22Rv1 (cell line): ENCODE measurements at regions not wholly inside any gene's neighbourhood (a gene's known extent, or its start where the extent isn't known, plus 50 kb on each side); places are given as distances from the start of the nearest gene placed in this dataset.
"Not testable (repeated sequence)": the region's sequence is repeated elsewhere in the genome, so short reads cannot be mapped to it uniquely, and the experiment has no call there.

Source experiments
- H3K27ac ChIP-seq: fragments of 450-650 bp; 2 replicates; pipeline ENCODE4 v1.5.1; 2017
- ZFX ChIP-seq: fragments of 450-650 bp; IDR thresholded peaks from 2 replicates; pipeline ENCODE4 v1.6.1; 2017; ENCODE audit warnings: antibody characterized with exemption, borderline replicate concordance
- TF ChIP-seq, protein P1 (sequence below): fragments of 450-650 bp; IDR thresholded peaks from 2 replicates; pipeline ENCODE4 v1.5.1; 2017; ENCODE audit warnings: mild to moderate bottlenecking

DNA sequence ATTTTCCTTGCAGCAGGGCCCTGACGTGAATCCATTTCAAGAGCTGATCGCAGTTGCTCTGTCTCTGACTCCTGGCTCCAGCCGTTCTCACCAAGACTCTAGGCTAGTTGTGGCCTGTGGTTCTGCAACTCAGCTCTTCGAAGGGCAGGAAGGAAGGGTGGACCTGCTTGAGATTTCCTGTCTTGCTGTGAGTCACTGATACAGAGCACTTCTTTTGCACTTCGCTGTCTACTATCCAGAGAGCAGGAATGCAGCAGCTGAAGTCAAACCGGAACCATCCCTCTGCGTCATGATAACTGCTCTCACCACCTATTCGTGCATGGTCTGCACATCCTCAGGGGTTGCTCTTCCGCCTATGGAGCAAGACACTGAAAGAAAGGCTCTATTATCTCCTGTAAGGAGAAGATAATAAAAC is 59.7 kb downstream of the RAP2B start:
- TF ChIP-seq ZFX, result no peak
- TF ChIP-seq, protein P1, sequence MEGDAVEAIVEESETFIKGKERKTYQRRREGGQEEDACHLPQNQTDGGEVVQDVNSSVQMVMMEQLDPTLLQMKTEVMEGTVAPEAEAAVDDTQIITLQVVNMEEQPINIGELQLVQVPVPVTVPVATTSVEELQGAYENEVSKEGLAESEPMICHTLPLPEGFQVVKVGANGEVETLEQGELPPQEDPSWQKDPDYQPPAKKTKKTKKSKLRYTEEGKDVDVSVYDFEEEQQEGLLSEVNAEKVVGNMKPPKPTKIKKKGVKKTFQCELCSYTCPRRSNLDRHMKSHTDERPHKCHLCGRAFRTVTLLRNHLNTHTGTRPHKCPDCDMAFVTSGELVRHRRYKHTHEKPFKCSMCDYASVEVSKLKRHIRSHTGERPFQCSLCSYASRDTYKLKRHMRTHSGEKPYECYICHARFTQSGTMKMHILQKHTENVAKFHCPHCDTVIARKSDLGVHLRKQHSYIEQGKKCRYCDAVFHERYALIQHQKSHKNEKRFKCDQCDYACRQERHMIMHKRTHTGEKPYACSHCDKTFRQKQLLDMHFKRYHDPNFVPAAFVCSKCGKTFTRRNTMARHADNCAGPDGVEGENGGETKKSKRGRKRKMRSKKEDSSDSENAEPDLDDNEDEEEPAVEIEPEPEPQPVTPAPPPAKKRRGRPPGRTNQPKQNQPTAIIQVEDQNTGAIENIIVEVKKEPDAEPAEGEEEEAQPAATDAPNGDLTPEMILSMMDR, result no peak
- no peak overlapping the region for H3K27ac ChIP-seq

DNA sequence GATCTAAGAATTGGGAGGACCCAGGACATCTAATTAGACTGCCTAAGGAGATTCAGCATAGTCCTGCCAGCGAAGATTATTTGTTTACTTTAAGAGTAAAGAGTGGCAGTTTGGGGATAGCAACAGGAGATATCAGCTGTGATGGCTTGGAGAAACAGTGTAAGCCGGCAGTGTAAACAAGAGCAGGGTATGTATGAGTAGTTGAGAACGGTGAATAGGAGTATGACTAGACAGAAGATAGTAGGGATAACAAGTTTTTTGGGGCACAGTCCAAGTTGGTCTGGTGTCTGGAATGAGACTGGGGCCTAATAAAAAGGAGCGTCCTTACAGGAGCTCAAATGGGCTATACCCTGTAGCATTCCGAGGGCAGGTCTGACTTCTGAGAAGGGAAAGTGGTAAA is 64.9 kb downstream of the RAP2B start:
- not testable (repeated sequence) for H3K27ac ChIP-seq

DNA sequence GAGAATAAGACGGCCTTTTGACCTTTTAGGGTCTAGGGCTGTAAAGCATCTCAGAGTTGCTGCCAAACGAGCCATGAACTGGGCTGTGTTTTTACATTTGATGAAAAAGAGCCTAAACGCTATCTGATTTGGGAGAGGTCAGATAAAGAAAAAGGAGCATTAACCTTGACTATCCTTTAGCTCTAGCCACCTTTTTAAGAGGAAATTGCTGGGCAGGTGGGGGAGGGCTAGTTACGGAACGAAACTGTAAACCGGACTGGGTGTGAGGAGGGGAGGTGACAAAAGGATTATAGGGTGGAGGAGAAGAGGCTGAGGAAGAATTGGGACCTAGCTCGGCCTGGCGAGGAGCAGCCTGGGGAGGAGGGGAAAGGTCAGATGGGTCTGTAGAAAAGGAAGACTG is 68.4 kb downstream of the RAP2B start:
- not testable (repeated sequence) for H3K27ac ChIP-seq

DNA sequence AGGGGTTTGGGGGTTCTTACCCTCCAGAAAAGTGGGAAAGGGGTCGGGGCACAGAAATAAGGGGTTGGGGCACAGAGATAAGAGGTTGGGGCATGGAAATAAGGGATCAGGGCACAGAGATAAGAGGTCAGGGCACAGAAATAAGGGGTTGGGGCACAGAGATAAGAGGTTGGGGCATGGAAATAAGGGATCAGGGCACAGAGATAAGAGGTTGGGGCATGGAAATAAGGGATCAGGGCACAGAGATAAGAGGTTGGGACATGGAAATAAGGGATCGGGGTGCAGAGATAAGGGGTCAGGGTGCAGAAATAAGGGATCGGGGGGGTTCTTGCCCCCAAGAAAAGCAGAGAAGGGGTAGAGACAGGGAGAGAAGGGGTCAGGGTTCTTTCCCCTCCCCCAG is 69.2 kb downstream of the RAP2B start:
- H3K27ac ChIP-seq, result not testable (repeated sequence)

DNA sequence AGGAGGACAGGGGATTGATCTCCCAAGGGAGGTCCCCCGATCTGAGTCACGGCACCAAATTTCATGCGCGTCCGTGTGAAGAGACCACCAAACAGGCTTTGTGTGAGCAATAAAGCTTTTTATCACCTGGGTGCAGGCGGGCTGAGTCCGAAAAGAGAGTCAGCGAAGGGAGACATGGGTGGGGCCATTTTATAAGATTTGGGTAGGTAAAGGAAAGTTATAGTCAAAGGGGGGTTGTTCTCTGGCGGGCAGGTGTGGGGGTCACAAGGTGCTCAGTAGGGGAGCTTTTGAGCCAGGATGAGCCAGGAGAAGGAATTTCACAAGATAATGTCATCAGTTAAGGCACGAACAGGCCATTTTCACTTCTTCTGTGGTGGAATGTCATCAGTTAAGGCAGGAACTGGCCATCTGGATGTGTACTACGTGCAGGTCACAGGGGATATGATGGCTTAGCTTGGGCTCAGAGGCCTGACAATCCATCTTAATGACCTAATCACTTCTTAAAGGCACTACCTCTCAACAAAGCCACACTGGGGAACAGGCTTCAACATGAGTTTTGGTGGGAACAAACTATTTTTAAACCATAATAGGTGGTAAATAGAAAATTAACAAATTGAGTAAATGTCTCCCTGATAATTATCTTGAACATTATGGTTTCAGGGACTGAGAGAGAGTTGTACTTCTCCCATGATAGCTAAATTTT is 70.2 kb downstream of the RAP2B start:
- not testable (repeated sequence) for H3K27ac ChIP-seq

DNA sequence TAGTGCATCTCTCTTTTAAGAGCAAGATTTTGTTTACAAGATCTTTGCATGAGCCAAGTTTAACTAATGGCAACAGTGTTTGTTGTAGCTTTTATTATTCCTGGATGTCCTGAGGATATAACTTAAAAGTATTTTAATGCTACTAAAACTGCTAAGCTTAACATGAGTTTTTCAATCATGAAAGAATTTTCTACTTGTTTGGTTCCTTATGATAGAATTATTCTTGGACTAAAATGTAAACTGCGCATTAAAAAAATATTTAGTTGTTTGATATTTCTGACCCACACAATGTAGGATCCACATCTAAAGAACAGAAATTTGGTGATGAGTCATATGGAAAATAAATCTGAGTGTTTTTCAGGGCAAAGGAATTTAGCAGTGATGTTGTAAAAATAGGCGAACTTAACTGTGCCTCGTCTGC is 70.8 kb downstream of the RAP2B start:
- TF ChIP-seq, protein P1, result no peak
- no peak for TF ChIP-seq ZFX
- H3K27ac ChIP-seq, result no peak overlapping the region

DNA sequence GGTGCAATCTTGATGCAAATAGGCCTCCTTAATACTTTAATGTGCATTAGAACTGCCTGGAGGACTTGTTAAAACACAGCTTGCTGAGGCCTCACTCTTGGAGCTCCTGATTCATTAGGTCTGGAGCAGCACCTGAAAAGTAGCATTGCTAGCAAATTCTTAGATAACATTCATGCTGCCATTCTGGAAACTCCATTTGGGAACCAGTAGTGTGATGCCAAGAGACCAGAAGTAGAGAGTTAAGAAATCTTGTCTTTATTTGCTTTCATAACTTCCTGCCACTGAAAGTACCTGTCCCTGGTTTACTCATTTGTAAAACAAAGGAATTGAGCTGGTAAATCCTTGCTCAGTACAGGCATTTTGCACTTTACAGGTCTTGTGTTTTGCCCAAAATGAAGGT is 72.0 kb downstream of the RAP2B start:
- H3K27ac ChIP-seq, result no peak overlapping the region
- TF ChIP-seq, protein P1, result no peak
- no peak for TF ChIP-seq ZFX

DNA sequence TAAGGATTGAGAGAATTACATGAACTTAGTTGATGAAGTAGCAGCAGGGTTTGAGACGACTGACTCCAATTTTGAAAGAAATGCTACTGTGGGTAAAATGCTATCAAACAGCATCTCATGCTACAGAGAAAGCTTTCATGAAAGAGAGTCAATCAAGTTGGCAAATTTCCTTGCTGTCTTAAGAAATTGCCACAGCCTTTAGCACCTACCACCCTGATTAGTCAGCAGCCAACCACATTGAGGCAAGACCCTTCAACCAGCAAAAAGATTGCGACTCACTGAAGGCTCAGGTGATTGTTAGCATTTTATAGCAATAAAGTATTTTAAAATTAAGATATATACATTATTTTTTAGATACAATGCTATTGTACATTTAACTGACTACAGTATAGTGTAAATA is 80.9 kb downstream of the RAP2B start:
- no peak overlapping the region for H3K27ac ChIP-seq
- TF ChIP-seq ZFX, result no peak
- TF ChIP-seq, protein P1, result no peak

DNA sequence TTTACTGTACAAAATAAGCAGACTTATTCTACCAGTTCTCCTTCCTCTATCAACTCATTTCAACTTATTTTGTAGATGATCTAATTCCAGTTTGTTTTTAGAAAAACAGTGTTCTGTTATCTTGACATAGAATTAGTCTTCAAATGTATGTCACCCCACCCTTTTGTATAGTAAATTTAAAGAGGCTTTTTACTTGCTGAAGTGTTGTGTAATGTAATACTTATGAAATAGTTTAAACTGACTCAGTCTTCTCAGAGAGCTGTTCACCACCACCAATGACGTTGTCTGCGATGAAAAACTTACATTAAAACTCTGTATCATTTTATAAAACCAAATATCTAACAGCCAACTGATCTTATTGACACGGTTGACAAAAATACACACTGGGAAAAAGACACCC is 82.9 kb downstream of the RAP2B start:
- no peak for TF ChIP-seq ZFX
- TF ChIP-seq, protein P1, result no peak
- H3K27ac ChIP-seq, result no peak overlapping the region

DNA sequence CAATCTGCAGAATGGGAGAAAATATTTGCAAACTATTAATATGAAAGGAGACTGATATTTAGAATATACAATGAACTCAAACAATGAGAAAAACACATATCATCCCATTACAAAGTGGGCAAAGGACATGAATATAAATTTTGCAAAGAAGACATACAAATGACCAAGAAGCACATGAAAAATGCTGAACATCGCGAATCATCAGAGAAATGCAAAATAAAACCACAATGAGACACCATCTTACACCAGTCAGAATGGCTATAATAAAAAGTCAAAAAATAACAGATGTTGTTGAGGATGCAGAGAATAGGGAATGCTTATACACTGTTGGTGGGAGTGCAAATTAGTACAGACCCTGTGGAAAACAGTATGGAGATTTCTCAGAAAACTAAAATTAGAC is 83.6 kb downstream of the RAP2B start:
- TF ChIP-seq, protein P1, result no peak
- TF ChIP-seq ZFX, result no peak
- H3K27ac ChIP-seq, result no peak overlapping the region
